ENCODE measurements at regions not wholly inside any gene's neighbourhood (a gene's known extent, or its start where the extent isn't known, plus 50 kb on each side); places are given as distances from the start of the nearest gene placed in this dataset.

- no peak for TF ChIP-seq EZH2 (IDR thresholded peaks at IDR 0.05; ENCODE audit: low read depth, unreplicated experiment)
- TF ChIP-seq CTCF (conservative IDR thresholded peaks at IDR 0.05; ENCODE audit: low read depth in 2 of 2): no peak
- no peak for TF ChIP-seq POLR2AphosphoS5 (IDR thresholded peaks at IDR 0.05; ENCODE audit: low read depth)
- no peak for TF ChIP-seq JUNB (IDR thresholded peaks at IDR 0.05; ENCODE audit: unreplicated experiment)
- no peak for TF ChIP-seq EZH2phosphoT487 (IDR thresholded peaks at IDR 0.05; ENCODE audit: unreplicated experiment)
- no peak for TF ChIP-seq CREB1 (CRISPR knock-in tag; IDR thresholded peaks at IDR 0.05; ENCODE audit: low read depth)
- no peak for TF ChIP-seq REST (IDR thresholded peaks at IDR 0.05; ENCODE audit: unreplicated experiment)
- TF ChIP-seq STAT1 (IDR thresholded peaks at IDR 0.05; ENCODE audit: unreplicated experiment): no peak
Observed at GRCh38 chr7:98559219-98559618, 57.9 kb upstream of the NPTX2 start.

All from GM23338 (cell line).